Stimulated activated CD8-positive, alpha-beta memory T cell treated with anti-CD3 and anti-CD28 coated beads, Interleukin-4, amount 100 ng/mL, for 4 hours (primary cell): ENCODE measurements at regions not wholly inside any gene's neighbourhood (a gene's known extent, or its start where the extent isn't known, plus 50 kb on each side); places are given as distances from the start of the nearest gene placed in this dataset.

ENCODE experiments used
- DNase-seq, 2 donors: peaks; one replicate each; pipeline ENCODE4 v3.0.0-alpha.2; 2020; ENCODE audit warnings: low read depth in 2 of 2, low spot score in 1 of 2

DNA sequence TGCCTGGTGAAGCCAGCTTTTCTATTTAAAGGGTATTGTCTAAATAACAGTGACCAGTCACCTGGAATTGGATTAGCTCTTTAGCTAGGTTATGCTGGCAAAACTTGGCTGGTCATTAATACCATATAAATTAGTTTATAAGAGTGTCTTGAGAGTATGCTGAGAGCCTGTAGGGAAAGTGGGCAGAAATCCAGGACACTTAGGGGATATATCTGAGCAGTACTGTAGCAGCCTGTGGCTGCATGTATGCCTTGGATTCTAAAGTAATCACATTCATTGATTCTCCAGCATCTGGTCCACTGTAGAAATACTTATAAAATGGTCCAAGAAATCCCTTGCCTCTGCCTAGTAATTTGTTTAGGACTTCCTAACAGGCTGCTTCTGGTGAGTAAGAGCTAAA is 288.9 kb upstream of the DMAC1 start:
- DNase-seq, result no peak

GRCh38 chr9:8085986-8086385 is 286.4 kb upstream of the DMAC1 start:
- no peak for DNase-seq

GRCh38 chr9:8078641-8079140 is 279.1 kb upstream of the DMAC1 start:
- DNase-seq, result no peak

DNA sequence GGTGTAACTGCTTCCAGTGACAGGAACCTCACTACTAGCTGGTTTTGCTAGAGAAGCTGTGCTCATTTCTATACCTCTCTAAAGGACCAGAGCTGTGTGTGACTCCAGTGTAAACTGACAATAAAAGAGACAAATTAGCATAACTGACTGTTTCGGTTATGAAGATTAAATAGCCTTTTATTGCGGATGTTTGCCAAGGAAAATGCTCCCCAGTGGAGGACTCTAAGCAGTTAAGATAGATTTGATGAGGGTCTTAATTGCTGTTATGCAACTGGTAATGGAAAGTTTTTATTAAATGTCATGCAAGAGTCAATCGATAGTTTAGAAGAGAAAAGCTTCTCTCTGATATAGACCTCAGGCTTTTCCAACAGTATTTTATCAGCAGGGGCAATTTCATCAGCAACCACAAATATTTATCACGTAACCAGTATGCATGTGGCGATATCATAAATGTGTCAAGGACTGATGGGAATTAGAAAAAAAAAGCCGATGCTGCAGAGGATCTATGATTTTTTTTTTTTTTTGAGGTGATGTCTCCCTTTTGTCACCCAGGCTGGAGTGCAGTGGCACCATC is 275.2 kb upstream of the DMAC1 start:
- no peak for DNase-seq

- DNase-seq, result no peak
These were observed 271.8 kb upstream of the DMAC1 start for GRCh38 chr9:8071445-8071798.

DNA sequence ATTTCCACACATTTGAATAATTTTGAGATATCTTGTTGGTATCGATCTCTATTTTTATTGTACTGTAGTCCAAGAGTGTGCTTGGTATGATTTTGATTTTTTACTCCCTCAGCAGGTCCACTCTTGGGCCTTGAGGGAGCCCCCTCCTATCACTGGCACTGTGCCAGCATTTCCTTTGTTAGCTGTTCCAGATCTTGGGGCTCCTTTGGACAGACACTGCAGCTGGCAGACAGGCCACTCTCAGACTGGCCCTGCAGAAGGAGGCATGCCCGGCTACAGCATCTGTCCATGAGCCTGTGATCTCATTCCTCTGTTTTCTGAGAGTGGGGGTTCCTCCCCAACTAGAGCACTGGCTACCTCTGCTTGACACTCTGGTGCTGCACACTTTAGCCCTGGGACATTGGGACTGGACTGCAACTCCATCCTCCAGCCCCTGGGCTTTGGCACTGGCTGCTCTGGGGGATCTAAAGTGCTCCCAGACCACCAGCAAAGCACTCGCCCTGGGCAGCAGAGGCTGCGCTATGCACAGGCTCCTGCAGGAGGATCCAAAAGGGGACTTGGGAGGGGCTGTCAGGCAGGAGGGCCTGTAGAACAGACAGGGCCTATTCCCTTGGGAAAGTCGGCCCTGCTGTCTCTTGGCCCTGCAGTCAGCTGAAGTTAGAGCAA is 271.3 kb upstream of the DMAC1 start:
- no peak for DNase-seq

DNA sequence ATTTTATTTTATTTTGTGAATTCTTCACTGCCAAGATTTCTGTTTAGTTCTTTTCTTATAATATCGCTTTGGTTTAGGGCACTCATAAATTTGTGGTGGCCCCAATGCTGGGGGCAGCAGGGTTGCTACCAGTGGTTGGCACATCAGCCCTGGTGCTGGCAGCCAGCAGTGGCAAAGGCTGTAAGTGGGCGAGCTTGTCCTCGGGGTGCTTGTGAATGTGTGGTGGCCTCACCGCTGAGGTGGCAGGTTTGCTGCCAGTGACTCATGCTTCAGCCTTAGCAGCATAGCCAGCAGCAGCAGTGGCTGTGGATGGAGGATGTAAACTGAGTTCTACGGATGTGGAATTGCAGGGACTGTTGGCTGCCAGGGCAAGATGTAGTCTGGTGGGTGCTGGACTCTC is 262.9 kb upstream of the DMAC1 start:
- no peak for DNase-seq

- DNase-seq, result no peak
These were observed 253.9 kb upstream of the DMAC1 start for GRCh38 chr9:8053501-8053900.

DNA sequence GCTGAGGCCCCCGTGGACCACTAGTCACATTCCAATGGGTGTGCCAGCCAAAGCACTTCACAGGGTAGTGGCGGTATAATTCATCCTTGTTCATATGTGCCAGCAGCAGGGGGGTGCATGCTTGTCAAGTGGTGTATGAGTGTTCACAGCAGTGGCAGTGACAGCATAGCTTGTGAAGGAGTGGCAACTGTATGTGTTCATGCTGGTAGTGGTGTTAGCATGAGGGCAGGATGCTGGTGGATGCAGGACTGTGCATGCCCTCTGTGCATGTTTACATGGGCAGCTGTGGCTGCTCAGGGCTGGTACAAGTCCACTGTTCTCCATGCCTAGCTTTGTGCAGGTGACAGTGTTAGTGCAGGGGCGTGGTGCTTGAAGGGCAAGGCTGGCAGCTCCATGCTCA is 253.4 kb upstream of the DMAC1 start:
- no peak for DNase-seq

GRCh38 chr9:8037745-8038144 is 238.2 kb upstream of the DMAC1 start:
- no peak for DNase-seq

GRCh38 chr9:8036914-8037524 is 237.4 kb upstream of the DMAC1 start:
- DNase-seq, result no peak

- no peak for DNase-seq
These were observed 234.2 kb upstream of the DMAC1 start for GRCh38 chr9:8033794-8034193.

GRCh38 chr9:8030095-8030494 is 230.5 kb upstream of the DMAC1 start:
- no peak for DNase-seq

DNA sequence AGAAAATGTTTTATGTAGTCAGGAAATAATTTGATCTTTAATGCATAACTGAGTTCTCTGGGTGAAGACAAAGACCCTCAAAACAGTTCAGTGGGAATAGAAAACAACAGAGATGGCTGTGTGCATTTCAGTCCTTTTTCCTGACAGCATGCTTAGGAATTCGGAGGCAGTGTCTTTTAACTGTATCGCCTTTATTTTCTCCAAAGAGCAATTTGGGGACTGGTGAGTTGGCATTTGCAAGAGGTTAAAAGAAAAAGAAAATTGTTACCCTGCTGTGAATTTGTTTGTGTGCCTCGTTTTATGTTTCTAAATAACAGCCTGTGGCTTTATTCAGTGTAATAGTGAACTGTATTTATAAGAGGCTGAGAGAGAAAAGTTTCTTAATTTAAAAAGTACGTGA is 227.8 kb upstream of the DMAC1 start:
- DNase-seq, result no peak

DNA sequence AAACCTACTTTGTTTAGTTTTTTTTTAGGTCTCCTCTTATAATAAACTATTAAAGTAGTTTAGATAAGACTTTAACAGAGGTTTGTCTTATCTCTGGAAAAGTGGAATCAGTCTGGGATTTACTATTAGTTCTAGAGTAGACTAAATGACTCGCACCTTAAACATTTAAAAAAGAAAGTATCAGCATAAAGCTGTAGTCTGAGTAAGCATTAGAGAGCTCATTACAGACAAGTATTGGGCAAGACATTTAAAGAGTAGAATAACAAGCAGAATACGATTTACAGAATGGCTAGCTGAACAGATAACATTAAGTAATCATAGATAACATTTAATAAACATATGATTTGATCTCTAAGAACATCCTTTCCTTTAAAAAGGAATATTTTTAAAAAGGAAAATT is 226.0 kb upstream of the DMAC1 start:
- no peak for DNase-seq

DNA sequence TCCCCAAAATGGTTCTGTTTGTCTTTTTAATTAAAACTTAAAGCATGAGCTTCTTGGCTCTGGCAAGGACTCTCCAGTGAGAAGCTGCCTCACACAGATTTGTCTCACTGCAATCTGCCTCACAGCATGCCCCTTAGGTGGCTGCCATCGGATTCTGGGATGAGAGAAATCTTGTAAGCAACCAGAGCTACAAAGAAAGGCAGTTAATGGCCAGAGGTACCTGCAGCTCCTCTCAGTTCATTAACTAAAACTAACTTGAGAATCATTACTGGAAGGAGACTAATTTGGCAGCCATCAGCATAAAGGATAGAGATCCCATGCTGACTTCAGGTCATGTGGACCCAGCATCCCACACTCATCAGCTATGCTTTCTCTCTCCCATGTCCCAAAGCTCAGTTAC is 220.6 kb upstream of the DMAC1 start:
- DNase-seq, result no peak

GRCh38 chr9:8019636-8020035 is 220.1 kb upstream of the DMAC1 start:
- DNase-seq, result no peak

- no peak for DNase-seq
These were observed 215.6 kb upstream of the DMAC1 start for GRCh38 chr9:8014997-8015682.

- no peak for DNase-seq
These were observed 213.4 kb upstream of the DMAC1 start for GRCh38 chr9:8012986-8013385.

GRCh38 chr9:8011974-8012373 is 212.4 kb upstream of the DMAC1 start:
- no peak for DNase-seq

DNA sequence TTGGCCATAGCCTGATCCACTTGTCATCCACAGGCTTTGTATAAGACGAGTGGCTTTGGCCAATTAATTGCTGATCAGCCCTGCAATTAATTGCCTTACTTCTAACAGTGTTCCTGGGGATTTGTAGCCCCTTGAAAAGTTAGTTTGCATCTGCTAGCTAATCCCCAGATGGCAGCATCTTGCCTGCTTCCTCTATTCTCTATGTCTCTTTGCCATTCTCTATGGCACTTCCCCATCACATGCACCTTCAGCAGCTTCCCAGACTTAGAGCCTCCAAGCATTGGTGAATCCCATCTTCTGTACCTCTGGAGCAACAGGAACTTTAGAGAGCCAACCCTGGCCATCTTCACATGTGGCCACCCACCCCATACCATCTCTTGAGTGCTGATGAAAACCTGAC is 197.0 kb upstream of the DMAC1 start:
- DNase-seq, result no peak

DNA sequence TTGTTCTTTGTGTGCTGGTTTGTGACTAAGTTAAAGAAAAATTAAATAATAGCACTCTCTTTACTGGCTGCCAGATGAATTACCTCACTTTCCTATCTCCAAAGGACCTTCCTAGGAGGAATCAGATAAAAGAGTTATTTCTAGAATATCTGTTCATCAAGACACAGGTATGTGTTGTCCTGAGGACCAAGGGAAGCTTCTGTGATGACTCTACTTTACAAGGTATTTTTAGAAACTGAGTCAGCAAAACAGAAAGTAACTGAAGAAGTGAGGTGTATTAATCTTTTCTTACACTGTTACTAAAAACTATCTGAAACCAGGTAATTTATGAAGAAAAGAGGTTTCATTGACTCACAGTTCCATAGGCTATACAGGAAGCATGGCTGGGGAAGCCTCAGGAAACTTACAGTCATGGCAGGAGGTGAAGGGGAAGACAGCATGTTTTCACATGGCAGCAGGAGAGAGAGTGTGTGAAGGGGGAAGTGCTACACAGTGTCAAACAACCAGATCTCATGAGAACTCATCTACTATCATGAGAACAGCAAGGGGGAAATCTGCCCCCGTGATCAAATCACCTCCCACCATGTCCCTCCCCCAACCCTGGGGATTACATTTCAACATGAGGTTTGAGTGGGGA is 189.2 kb upstream of the DMAC1 start:
- no peak for DNase-seq
